ENCODE measurements at regions not wholly inside any gene's neighbourhood (a gene's known extent, or its start where the extent isn't known, plus 50 kb on each side); places are given as distances from the start of the nearest gene placed in this dataset.

GRCh38 chr6:2462831-2463230 is 217.4 kb upstream of the GMDS start:
- no peak for TF ChIP-seq CTCF (IDR thresholded peaks at IDR 0.05; ENCODE audit: insufficient read depth, low read length)
- no peak for DNase-seq (ENCODE audit: low read depth)
- no peak overlapping the region for H3K4me3 ChIP-seq (ENCODE audit: low read depth, low read length)

GRCh38 chr6:2460216-2460745 is 214.9 kb upstream of the GMDS start:
- no peak for DNase-seq (ENCODE audit: low read depth)
- no peak for TF ChIP-seq CTCF (IDR thresholded peaks at IDR 0.05; ENCODE audit: insufficient read depth, low read length)
- no peak overlapping the region for H3K4me3 ChIP-seq (ENCODE audit: low read depth, low read length)

- no peak for DNase-seq (ENCODE audit: low read depth)
- no peak overlapping the region for H3K4me3 ChIP-seq (ENCODE audit: low read depth, low read length)
- no peak for TF ChIP-seq CTCF (IDR thresholded peaks at IDR 0.05; ENCODE audit: insufficient read depth, low read length)
Measured at GRCh38 chr6:2454180-2454579, 208.8 kb upstream of the GMDS start.

- DNase-seq (ENCODE audit: low read depth), result no peak
- no peak overlapping the region for H3K4me3 ChIP-seq (ENCODE audit: low read depth, low read length)
Measured at GRCh38 chr6:2450546-2450945, 205.1 kb upstream of the GMDS start.

GRCh38 chr6:2449572-2449940 is 204.2 kb upstream of the GMDS start:
- no peak for DNase-seq (ENCODE audit: low read depth)
- no peak for TF ChIP-seq CTCF (IDR thresholded peaks at IDR 0.05; ENCODE audit: insufficient read depth, low read length)
- H3K4me3 ChIP-seq (ENCODE audit: low read depth, low read length), result no peak overlapping the region

More at GRCh38 chr6:2450546-2450945, 205.1 kb upstream of the GMDS start:
- TF ChIP-seq CTCF (IDR thresholded peaks at IDR 0.05; ENCODE audit: insufficient read depth, low read length), result no peak

GRCh38 chr6:2448826-2449571 is 203.6 kb upstream of the GMDS start:
- peak; percentile 78 for TF ChIP-seq CTCF (IDR thresholded peaks at IDR 0.05; ENCODE audit: insufficient read depth, low read length)
- no peak overlapping the region for H3K4me3 ChIP-seq (ENCODE audit: low read depth, low read length)
- DNase-seq (ENCODE audit: low read depth), result peak; percentile 83
